Stimulated activated CD4-positive, alpha-beta T cell treated with anti-CD3 and anti-CD28 coated beads, Interleukin-4, amount 100 ng/mL, for 48 hours (primary cell): ENCODE measurements at regions not wholly inside any gene's neighbourhood (a gene's known extent, or its start where the extent isn't known, plus 50 kb on each side); places are given as distances from the start of the nearest gene placed in this dataset.
"Not testable (repeated sequence)": the region's sequence is repeated elsewhere in the genome, so short reads cannot be mapped to it uniquely, and the experiment has no call there.

Source experiments
- DNase-seq, 2 donors: peaks; one replicate each; pipeline ENCODE4 v3.0.0-alpha.2; 2020; ENCODE audit warnings: low read depth in 2 of 2

DNA sequence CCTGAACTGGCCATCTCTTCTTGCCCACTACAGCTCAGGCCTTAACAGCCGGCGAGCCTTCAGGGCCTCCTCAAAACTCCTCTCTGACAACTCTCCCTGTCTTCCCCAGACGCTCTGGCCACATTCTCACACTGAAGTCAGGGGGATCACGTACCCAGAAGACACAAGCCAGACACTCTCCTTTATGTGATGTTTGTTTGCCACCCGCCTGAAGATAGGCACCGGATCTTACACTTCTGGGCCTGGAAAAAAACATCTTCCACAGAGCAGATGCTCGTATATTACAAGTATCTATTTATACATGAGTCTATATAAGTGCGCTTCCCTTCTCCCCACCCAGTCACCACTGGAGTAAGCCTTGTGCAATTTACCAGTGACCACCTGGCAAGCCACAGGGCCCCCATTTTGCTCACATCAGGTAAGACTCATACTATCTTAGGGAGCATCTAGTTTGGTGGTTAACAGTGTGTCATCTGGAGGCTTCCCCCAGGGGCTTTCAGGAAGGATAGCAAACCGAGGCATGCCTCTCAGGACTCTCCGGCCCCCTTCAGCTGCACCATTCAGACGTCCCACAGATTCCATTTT lies 349.4 kb downstream of the SOX9 start:
- DNase-seq = no peak

DNA sequence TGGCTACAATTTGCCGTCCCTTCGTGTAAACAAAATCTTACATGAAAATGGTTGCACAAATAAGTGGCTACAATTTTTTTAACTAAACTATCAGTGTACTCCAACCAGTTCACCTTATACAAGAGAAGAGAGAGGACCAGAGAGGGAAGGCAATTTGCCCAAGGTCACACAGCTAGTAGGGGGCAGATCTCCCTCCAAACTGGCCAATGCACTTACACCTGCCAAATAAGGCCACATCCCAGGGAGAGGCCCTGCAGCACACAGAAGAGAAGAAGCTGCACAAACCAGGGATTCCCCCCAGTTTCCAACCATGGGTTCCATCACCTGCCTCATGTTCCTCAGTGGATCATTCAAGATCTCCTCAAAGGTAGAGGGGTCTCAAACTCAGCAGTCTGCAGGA lies 349.9 kb downstream of the SOX9 start:
- DNase-seq = no peak

DNA sequence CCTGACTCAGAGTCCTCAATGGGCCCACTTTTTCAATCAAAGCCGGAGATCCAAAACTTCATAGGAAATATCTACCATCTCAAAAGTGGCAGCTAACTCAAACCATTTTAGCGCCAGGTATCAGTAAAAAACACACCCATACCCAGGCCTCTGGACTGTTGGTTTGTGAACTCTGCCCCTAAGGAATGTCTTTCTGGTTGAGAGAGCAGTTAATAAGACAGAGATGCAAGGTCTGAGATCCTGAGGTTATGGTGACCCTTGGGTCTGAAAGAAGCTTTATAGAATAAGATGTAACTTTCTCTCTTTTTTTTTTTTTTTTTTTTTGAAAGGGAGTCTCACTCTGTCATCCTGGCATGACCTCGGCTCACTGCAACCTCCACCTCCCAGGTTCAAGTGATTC lies 350.5 kb downstream of the SOX9 start:
- no peak for DNase-seq

GRCh38 chr17:72472106-72472505 lies 351.3 kb downstream of the SOX9 start:
- no peak for DNase-seq

DNA sequence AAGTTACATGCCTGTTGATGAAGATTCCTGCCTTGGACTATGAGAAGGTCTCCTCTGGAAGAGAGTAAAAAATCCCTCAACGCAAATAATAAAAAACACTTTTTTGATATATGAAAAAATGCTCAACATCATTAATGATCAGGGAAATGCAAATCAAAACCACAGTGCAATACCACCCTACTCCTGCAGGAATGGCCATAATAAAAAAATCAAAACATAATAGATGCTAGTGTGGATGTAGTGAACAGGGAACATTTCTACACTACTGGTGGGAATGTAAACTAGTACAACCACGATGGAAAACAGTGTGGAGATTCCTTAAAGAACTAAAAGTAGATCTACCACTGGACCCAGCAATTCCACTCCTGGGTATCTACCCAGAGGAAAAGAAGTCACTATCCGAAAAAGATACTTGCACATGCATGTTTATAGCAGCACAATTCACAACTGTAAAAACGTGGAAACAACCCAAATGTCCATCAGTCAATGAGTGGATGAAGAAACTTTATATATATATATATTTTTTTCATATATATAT lies 352.1 kb downstream of the SOX9 start:
- not testable (repeated sequence) for DNase-seq

DNA sequence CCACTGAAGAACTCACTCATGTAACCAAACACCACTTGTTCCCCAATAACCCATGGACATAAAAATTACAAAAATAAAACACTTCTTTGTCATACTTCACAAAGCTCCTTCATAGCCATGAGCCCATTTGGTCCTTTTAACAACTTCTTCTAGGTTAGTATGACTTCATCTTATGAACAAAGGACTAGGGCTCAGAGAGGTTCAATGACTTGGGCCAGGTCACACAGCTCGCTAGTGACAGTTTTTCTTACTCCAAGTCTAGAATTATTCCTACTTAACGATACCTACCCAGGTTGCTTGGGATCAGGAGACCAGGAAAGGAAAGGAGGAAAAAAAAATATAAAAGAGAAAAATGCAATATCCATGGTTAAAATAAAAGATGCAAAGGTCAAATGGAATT lies 353.4 kb downstream of the SOX9 start:
- no peak for DNase-seq

DNA sequence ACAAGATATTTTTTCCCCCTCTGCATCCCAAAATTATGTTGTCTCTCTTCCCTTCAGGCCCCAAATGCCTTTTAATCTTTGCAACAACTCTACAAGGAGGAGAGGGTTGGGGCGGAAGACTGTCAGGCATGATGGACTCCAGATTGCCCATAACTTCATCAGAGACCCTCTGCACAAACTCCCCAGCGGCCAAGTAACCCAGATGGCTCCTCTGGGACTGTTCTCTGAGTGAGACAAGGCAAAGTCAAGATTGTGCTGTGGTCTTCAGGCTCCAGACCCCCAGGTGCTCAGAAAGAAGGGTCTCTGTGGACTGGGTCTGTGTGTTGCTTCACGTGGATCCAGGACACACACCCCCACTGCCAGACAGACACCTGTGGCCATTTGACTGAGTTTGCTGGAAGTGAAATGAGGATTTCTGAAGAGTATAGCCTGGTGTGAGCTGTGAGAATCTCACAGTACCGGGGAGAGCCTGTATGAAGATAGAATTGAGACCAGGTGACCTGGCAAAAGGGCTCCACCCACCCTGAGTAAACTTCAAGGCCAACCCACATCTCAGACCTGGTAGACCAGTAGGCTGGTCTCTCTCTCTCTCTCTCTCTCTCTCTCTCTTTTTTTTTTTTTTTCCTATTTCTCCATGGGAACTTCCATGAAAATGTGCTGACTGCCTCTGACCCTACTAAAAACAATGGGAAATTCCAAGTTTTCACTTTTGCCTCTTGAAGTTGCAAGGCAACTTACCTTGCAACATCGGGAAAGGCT lies 354.1 kb downstream of the SOX9 start:
- DNase-seq = no peak

DNA sequence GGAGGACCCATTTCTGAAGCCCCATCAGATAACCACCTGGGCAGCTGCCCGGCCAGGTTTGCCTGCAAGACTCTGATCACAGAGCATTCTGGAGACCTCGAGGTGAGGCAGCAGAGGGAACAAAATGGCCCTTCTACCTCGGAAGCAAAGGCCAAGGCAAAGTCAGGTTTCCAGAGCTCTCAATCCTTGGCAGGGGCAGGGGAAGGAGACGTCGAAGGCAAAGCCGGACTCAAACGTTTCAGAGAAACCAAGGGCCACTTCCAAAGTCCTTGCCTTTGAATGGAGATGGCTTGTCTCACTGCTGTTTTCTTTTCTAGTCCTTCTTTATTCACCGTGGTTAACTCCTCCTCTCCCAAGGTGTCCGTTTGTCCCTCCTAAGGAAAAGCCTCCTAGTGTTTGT lies 355.3 kb downstream of the SOX9 start:
- DNase-seq = no peak

GRCh38 chr17:72476575-72476986 lies 355.8 kb downstream of the SOX9 start:
- DNase-seq = no peak

- no peak for DNase-seq
These were observed 356.7 kb downstream of the SOX9 start for GRCh38 chr17:72477491-72477890.

GRCh38 chr17:72479113-72479512 lies 358.3 kb downstream of the SOX9 start:
- no peak for DNase-seq

GRCh38 chr17:72481572-72481971 lies 360.8 kb downstream of the SOX9 start:
- no peak for DNase-seq

DNA sequence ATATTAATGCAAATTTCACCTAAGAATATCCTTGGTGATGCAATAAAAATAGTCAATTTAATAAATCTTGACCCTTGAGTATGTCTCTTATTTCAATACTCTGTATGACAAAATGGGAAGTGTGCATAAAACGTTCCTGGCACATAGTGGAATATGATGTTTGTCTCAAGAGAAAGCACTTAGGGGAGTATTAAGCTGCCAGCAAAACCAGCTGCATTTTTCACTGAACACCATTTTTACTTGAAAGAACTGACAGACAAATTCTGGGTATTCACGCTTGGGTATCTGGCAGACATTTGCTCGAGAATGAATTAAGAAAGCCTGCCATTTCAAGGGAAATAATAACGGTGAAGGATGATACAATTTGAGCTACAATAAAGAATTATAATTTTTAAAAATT lies 364.8 kb downstream of the SOX9 start:
- DNase-seq = no peak

DNA sequence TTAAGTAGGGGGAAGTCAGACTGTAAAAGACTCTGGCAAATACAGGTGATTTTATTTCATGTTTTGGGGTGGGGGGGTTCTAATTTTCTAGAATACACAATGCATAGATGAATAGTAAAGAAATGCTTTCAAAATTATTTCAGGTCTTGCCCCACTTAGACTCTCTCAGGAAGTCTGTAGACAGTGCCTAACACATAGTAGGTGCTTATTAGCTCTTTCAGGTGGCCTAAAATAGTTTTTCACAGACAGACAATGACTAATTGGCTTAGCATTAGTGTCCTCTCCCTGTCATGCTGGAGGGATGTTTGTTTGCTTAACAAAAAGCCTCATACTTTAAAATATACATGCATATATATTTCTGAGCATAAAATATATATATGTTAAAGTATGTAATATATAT lies 366.0 kb downstream of the SOX9 start:
- DNase-seq = no peak

- DNase-seq = no peak
These were observed 367.1 kb downstream of the SOX9 start for GRCh38 chr17:72487731-72488494.

- no peak for DNase-seq
These were observed 367.9 kb downstream of the SOX9 start for GRCh38 chr17:72488555-72489271.

DNA sequence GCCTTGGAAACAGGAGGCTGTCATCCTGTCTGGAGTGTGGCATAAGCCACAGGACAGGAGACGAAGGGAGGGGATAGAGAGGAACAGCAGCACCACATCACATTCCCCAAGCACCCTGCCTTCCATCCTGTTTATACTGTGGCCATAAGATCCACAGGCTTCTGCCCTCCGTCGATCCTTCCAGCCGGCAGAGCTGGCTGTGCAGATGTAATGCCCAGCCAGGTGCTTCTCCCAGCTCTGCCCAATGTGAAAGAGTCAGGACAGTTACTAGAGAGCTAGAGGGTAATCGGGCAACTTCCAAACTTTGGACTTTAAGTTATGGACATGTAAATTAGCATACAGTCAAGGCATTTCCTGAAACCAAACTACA lies 368.4 kb downstream of the SOX9 start:
- DNase-seq = no peak

GRCh38 chr17:72491102-72491501 lies 370.3 kb downstream of the SOX9 start:
- DNase-seq = no peak

GRCh38 chr17:72492494-72492893 lies 371.7 kb downstream of the SOX9 start:
- no peak for DNase-seq

DNA sequence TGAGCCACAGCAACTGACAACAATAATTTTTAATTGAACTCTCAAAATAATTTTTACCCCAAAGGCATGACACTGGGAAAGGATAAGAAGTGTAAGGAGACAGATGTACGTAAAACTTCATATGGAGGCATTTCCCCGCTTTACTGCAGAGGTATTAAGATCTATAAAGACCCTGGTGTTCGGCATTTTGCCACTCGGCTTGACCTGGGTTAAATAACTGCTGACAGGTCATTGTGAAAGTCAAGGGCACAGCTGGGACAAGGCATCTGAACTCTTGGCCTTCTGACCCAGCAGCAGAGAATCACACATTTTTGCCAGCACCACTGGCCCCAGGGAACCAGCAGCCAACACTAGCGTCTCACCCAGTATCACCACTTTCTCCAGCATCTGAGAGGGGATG lies 372.1 kb downstream of the SOX9 start:
- no peak for DNase-seq

DNA sequence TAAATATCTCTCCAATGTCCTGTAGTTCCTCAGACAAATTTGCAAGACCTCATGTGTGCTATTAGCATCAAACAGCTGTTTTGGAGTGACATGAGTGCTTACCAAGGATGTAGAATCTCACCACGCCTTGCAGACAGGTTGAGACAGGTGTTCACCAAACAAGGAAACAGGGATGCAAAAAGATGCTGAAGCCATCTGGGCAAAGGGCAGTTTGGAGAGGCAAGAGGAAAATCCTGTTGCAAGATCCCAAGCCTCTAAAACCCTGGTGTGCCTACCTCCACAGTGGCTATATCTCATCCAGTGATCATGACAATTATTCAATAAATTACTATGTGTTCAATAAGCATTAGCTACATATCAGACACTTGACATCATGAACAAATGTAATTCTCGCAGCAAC lies 373.7 kb downstream of the SOX9 start:
- no peak for DNase-seq

DNA sequence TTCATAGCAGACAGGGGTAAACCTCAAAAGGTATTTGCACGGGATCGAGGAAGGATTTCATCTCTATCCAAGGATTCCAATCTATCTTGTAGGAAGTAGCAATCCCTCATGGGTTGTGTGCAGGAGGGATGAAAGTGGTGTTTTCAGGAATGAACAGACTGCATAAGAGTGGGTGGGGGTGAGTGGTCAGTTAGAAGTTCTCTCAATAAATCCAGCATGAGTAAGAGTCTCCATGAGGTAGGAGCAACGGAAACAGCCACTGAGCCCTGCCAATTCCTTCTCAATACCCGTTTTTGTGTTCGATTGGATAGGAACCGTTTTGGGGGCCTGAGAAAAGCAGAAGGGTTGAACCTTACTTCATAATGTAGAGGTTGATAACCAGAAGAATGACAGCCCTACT lies 375.6 kb downstream of the SOX9 start:
- DNase-seq = no peak
